ENCODE measurements at regions not wholly inside any gene's neighbourhood (a gene's known extent, or its start where the extent isn't known, plus 50 kb on each side); places are given as distances from the start of the nearest gene placed in this dataset.

DNA sequence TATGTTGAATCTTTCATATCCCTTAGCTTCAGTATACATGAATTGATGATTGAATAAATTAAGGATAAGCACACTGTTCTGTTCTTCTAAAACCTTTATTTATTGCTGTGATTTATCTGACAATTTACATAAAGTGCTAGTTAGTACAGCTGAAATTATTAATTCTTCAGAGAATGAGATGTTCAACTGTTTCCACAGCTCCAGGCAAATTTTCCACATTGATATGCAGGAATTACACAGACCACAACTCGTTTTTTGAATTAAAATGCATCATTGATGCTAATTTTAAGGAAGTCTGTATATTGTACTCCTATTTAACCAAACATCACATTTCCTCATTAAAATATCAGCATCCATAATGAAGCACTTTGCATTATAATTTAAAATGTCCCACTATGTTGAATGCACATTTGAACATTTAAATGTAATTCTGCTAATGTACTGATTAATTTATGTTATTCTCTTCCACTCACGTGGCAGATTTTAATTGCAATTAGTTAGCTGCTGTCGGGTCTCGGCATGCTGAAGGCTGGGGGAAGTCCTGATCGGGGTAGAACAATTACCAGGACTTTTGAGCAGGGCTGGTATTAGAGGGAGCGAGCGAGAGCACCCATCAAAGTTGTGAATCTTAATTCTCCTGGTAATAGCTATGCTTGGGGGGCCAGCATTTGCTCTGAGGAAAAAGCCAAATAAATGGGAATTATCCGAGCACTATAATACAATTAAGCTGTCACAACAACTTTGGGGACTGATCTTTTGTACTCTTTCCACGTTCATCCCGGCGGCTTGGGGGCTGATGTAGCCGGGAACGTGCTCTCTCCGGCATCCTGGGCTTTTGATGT, 136.7 kb upstream of the TMTC4 start:
- Histone ChIP-seq H3K36me3 (no peaks in the 10 kb centered on the region), H3K27me3 (no peaks in the 10 kb centered on the region), H3K27ac (no peak overlapping the region), H3K4me3 (no peak overlapping the region), H3K4me1 (no peaks in the 10 kb centered on the region), H3K9me3 (no peaks in the 10 kb centered on the region)
- no peak for DNase-seq
- 70% methylated on average over 11 of the region's 14 CpGs for WGBS (ENCODE audit: insufficient coverage, low coverage, low lambda C conversion rate, missing lambda C conversion rate)
- TF ChIP-seq POLR2A (IDR thresholded peaks at IDR 0.05) (no peak), CTCF (IDR thresholded peaks at IDR 0.05) (no peak)
- intact Hi-C loops (cut with DNase I): no loop called here
- no peak for ATAC-seq

DNA sequence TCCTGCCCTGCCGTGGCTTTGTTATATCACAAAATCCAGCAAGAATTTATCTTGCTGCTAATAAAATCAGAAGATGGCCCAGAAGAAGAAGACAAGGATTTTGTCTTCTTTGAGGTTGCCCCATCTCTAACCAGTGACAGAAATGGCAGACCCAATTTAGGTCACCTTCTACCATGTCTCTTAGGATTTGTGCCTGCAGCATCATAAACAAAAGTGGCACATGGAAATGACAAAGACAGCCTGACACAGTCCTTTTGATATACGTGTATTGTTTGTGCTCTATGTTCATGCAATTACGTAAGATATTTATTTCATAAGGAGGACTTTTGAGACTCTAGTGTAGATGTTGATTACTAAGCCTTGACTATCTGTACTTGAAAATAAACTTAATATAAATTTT, 135.9 kb upstream of the TMTC4 start:
- intact Hi-C loops (cut with DNase I): no loop called here
- WGBS (ENCODE audit: insufficient coverage, low coverage, low lambda C conversion rate, missing lambda C conversion rate): 77% methylated on average over 3 of the region's 3 CpGs
- ATAC-seq (no peak), DNase-seq (no peak)
- no peaks in the 10 kb centered on the region for H3K36me3 ChIP-seq
- H3K4me3 ChIP-seq: no peak overlapping the region
- no peak overlapping the region for H3K27ac ChIP-seq
- H3K27me3 ChIP-seq: no peaks in the 10 kb centered on the region
- TF ChIP-seq POLR2A (IDR thresholded peaks at IDR 0.05) (no peak), CTCF (IDR thresholded peaks at IDR 0.05) (no peak)
- H3K9me3 ChIP-seq: no peaks in the 10 kb centered on the region
- H3K4me1 ChIP-seq: no peaks in the 10 kb centered on the region

DNA sequence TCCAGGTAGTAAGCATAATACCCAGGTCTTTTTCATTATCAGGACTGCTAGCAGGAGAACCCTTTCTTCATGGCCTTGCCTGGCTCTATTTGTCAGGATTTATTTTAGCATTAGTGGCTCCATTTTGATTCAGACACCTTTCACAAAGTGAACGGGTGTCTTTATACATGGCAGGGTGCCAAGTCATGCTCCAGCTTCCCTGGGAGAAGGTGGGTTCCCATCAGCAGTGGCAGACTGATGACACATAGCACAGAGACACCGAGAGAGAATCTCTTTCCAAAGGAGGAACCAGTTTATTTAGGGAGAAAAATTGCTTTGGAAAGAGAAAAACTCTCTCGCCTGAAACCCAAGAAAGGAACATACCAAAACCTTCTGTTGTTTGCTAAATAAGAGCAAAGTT, 135.3 kb upstream of the TMTC4 start:
- Histone ChIP-seq H3K27ac (no peak overlapping the region), H3K27me3 (no peaks in the 10 kb centered on the region), H3K9me3 (no peaks in the 10 kb centered on the region), H3K4me3 (no peak overlapping the region), H3K4me1 (no peaks in the 10 kb centered on the region), H3K36me3 (no peaks in the 10 kb centered on the region)
- DNase-seq (no peak), ATAC-seq (no peak)
- TF ChIP-seq CTCF (IDR thresholded peaks at IDR 0.05) (no peak), POLR2A (IDR thresholded peaks at IDR 0.05) (no peak)
- intact Hi-C loops (cut with DNase I): no loop called here
- WGBS (ENCODE audit: insufficient coverage, low coverage, low lambda C conversion rate, missing lambda C conversion rate): 43% methylated on average over 3 of the region's 3 CpGs

- TF ChIP-seq POLR2A (IDR thresholded peaks at IDR 0.05) (no peak), CTCF (IDR thresholded peaks at IDR 0.05) (no peak)
- Histone ChIP-seq H3K9me3 (no peaks in the 10 kb centered on the region), H3K27ac (no peak overlapping the region), H3K4me1 (no peaks in the 10 kb centered on the region), H3K4me3 (no peak overlapping the region), H3K36me3 (no peaks in the 10 kb centered on the region), H3K27me3 (no peaks in the 10 kb centered on the region)
- no peak for ATAC-seq
- no peak for DNase-seq
- 64% methylated on average over 2 of the region's 2 CpGs for WGBS (ENCODE audit: insufficient coverage, low coverage, low lambda C conversion rate, missing lambda C conversion rate)
- intact Hi-C loops (cut with DNase I): no loop called here
These were observed 134.5 kb upstream of the TMTC4 start for GRCh38 chr13:100809129-100809390.
